SH-SY5Y (cell line): ENCODE measurements at regions not wholly inside any gene's neighbourhood (a gene's known extent, or its start where the extent isn't known, plus 50 kb on each side); places are given as distances from the start of the nearest gene placed in this dataset.

Source experiments
- GATA2 ChIP-seq: IDR thresholded peaks from 2 replicates; pipeline ENCODE4 v1.6.1; 2011; ENCODE audit warnings: mild to moderate bottlenecking, low read depth, low read length
- GATA3 ChIP-seq: IDR thresholded peaks from 2 replicates; pipeline ENCODE4 v1.6.1; 2011; ENCODE audit warnings: low read depth, mild to moderate bottlenecking, low read length, moderate library complexity

GRCh38 chr5:5699062-5699461 lies 276.6 kb downstream of the ICE1 start:
- TF ChIP-seq GATA2 (no peak), GATA3 (no peak)
